Activated CD8-positive, alpha-beta T cell treated with anti-CD3 and anti-CD28 coated beads, Interleukin-2, amount 10 ng/mL, durations not matched to agents 7 days and 5 days (primary cell): ENCODE measurements at regions not wholly inside any gene's neighbourhood (a gene's known extent, or its start where the extent isn't known, plus 50 kb on each side); places are given as distances from the start of the nearest gene placed in this dataset.

ENCODE experiments used
- ATAC-seq: fragments of 150-1000 bp; cut with Tn5 transposase; one replicate; pipeline ENCODE4 v1.10.0; 2021; ENCODE audit warnings: moderate library complexity
- CTCF ChIA-PET: fragments of 350-600 bp; sonication (Branson Sonifier 250); formaldehyde crosslinking; loops from one replicate; lab custom pipeline; 2021; ENCODE audit warnings: antibody characterized with exemption; lab: Charles Lee
- POLR2A ChIA-PET: fragments of 350-600 bp; sonication (Branson Sonifier 250); formaldehyde crosslinking; loops from one replicate; lab custom pipeline; 2021; ENCODE audit warnings: antibody characterized with exemption; lab: Charles Lee
- DNase-seq: peaks from one replicate; pipeline ENCODE4 v3.0.0-alpha.2; 2020
- H3K27ac Mint-ChIP-seq: one replicate; pipeline ENCODE4 v1.8.0; 2021; ENCODE audit warnings: mild to moderate bottlenecking, mixed read lengths
- H3K27me3 Mint-ChIP-seq: one replicate; pipeline ENCODE4 v1.8.0; 2021; ENCODE audit warnings: low read depth, mixed read lengths
- H3K36me3 Mint-ChIP-seq: one replicate; pipeline ENCODE4 v1.8.0; 2021; ENCODE audit warnings: low read depth, mixed read lengths
- H3K4me1 Mint-ChIP-seq: one replicate; pipeline ENCODE4 v1.8.0; 2021; ENCODE audit warnings: low read depth, mixed read lengths
- H3K4me3 Mint-ChIP-seq: one replicate; pipeline ENCODE4 v1.8.0; 2021; ENCODE audit warnings: mild to moderate bottlenecking, mixed read lengths
- H3K9me3 Mint-ChIP-seq: one replicate; pipeline ENCODE4 v1.8.0; 2022; ENCODE audit warnings: mixed read lengths; ENCODE audit not compliant: insufficient read depth

- DNase-seq, result no peak
- H3K9me3 Mint-ChIP-seq, result no peaks in the 10 kb centered on the region
- no peak for ATAC-seq
- no peaks in the 10 kb centered on the region for H3K27me3 Mint-ChIP-seq
- no peak overlapping the region for H3K4me3 Mint-ChIP-seq
- ChIA-PET POLR2A (no interaction called here), CTCF (no interaction called here)
- no peaks in the 10 kb centered on the region for H3K4me1 Mint-ChIP-seq
- H3K36me3 Mint-ChIP-seq, result no peaks in the 10 kb centered on the region
- H3K27ac Mint-ChIP-seq, result no peak overlapping the region
Measured at GRCh38 chr5:89606939-89607534, 724.1 kb upstream of the MEF2C start.

DNA sequence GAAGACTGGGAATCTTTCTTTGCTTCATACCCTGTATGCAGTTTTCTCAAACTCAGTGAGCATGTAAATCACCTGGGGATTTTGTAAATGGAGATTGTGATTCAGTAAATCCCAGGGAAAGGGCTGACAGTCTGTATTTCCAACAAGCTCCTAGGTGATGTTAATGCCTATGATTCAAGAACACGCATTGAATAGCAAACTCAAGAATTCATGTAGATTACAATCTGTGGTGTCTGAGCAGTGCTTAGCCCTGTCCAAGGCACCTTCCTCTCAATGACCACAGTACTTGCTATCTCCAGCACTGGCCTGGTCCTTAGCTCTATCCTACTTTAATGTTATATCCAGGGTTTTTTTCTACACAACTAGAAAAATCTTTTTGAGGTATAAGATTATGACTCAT lies 721.4 kb upstream of the MEF2C start:
- Mint-ChIP-seq H3K27me3 (no peaks in the 10 kb centered on the region), H3K9me3 (no peaks in the 10 kb centered on the region), H3K4me1 (no peaks in the 10 kb centered on the region), H3K27ac (no peak overlapping the region), H3K36me3 (no peaks in the 10 kb centered on the region), H3K4me3 (no peak overlapping the region)
- DNase-seq (no peak), ATAC-seq (no peak)
- POLR2A ChIA-PET, result no interaction called here
- CTCF ChIA-PET, result no interaction called here

- ChIA-PET CTCF (no interaction called here), POLR2A (no interaction called here)
- Mint-ChIP-seq H3K4me3 (no peak overlapping the region), H3K36me3 (no peaks in the 10 kb centered on the region), H3K9me3 (no peaks in the 10 kb centered on the region), H3K4me1 (no peaks in the 10 kb centered on the region), H3K27ac (no peak overlapping the region), H3K27me3 (no peaks in the 10 kb centered on the region)
- no peak for ATAC-seq
- no peak for DNase-seq
Measured at GRCh38 chr5:89601880-89602279, 718.9 kb upstream of the MEF2C start.

DNA sequence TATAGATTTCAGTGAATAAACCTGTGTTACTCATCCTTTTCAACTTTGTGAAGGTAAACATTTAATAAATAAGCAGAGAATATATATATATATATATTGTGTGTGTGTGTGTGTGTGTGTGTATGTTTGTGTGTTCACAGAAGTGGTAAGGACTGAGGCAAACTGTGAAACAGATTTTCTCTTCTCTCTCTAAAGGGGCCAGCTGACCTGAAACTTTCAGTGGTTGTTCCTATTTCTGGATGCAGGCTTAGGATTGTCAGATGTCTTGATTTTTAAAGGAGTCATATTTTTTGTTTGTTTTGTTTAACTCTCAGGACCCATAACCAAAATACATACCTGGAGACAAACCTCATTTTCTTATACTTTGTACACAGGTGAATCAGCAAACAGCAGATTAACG lies 714.9 kb upstream of the MEF2C start:
- ATAC-seq, result no peak
- H3K9me3 Mint-ChIP-seq, result no peaks in the 10 kb centered on the region
- H3K27me3 Mint-ChIP-seq, result no peaks in the 10 kb centered on the region
- ChIA-PET POLR2A (no interaction called here), CTCF (no interaction called here)
- no peaks in the 10 kb centered on the region for H3K4me1 Mint-ChIP-seq
- no peak for DNase-seq
- no peak overlapping the region for H3K4me3 Mint-ChIP-seq
- no peaks in the 10 kb centered on the region for H3K36me3 Mint-ChIP-seq
- H3K27ac Mint-ChIP-seq, result no peak overlapping the region

DNA sequence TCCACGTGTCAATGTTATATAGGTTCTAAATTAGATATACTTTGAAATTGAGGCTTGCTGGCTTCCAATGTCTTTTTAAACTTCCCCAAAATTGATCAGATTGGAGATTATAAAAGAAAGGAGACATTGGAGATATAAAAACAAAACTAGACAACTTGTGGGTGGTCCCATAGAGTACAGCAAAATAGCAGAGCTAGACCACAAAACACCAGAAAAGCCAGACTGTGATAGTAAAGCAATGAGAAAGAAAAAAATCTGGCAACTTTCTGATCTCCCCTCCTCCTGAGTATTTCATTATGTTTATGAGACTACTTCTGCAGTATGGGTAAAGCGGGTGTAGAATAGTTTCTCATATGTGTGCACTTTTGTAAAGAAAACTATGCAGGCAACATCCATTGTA lies 713.8 kb upstream of the MEF2C start:
- ATAC-seq (no peak), DNase-seq (no peak)
- Mint-ChIP-seq H3K27me3 (no peaks in the 10 kb centered on the region), H3K36me3 (no peaks in the 10 kb centered on the region), H3K4me3 (no peak overlapping the region), H3K27ac (no peak overlapping the region), H3K4me1 (no peaks in the 10 kb centered on the region), H3K9me3 (no peaks in the 10 kb centered on the region)
- ChIA-PET POLR2A (no interaction called here), CTCF (no interaction called here)

- Mint-ChIP-seq H3K4me1 (no peaks in the 10 kb centered on the region), H3K9me3 (no peaks in the 10 kb centered on the region), H3K4me3 (no peak overlapping the region), H3K27me3 (no peaks in the 10 kb centered on the region), H3K27ac (no peak overlapping the region), H3K36me3 (no peaks in the 10 kb centered on the region)
- POLR2A ChIA-PET, result no interaction called here
- ATAC-seq, result no peak
- DNase-seq, result no peak
- CTCF ChIA-PET, result no interaction called here
Measured at GRCh38 chr5:89595056-89595455, 712.1 kb upstream of the MEF2C start.

- no peaks in the 10 kb centered on the region for H3K9me3 Mint-ChIP-seq
- DNase-seq (no peak), ATAC-seq (no peak)
- CTCF ChIA-PET, result no interaction called here
- H3K4me3 Mint-ChIP-seq, result no peak overlapping the region
- H3K36me3 Mint-ChIP-seq, result no peaks in the 10 kb centered on the region
- POLR2A ChIA-PET, result no interaction called here
- H3K27ac Mint-ChIP-seq, result no peak overlapping the region
- no peaks in the 10 kb centered on the region for H3K27me3 Mint-ChIP-seq
- no peaks in the 10 kb centered on the region for H3K4me1 Mint-ChIP-seq
Measured at GRCh38 chr5:89584339-89584956, 701.5 kb upstream of the MEF2C start.

DNA sequence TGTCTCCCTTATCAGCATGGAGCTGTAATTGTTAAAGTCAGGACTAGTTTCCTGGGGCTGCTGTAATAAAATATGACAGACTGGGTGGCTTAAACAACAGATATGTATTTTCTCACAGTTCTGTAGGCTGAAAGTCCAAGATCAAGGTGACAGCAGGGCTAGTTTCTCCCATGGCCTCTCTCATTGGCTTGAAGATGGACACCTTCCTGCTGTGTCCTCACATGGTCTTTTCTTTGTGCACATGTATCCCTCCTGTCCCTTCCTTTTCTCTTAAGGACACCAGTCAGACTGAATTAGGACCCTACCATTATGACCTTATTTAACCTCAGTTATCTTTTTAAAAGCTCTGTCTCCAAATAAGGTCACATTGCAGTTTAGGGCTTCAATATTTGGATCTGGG lies 700.5 kb upstream of the MEF2C start:
- POLR2A ChIA-PET, result no interaction called here
- no peak overlapping the region for H3K4me3 Mint-ChIP-seq
- no peak overlapping the region for H3K27ac Mint-ChIP-seq
- CTCF ChIA-PET, result no interaction called here
- DNase-seq, result no peak
- no peaks in the 10 kb centered on the region for H3K4me1 Mint-ChIP-seq
- no peaks in the 10 kb centered on the region for H3K9me3 Mint-ChIP-seq
- no peak for ATAC-seq
- H3K27me3 Mint-ChIP-seq, result no peaks in the 10 kb centered on the region
- no peaks in the 10 kb centered on the region for H3K36me3 Mint-ChIP-seq

GRCh38 chr5:89582768-89583339 lies 699.9 kb upstream of the MEF2C start:
- ChIA-PET CTCF (no interaction called here), POLR2A (no interaction called here)
- ATAC-seq (no peak), DNase-seq (no peak)
- no peak overlapping the region for H3K4me3 Mint-ChIP-seq
- no peak overlapping the region for H3K27ac Mint-ChIP-seq
- H3K27me3 Mint-ChIP-seq, result no peaks in the 10 kb centered on the region
- H3K4me1 Mint-ChIP-seq, result no peaks in the 10 kb centered on the region
- no peaks in the 10 kb centered on the region for H3K36me3 Mint-ChIP-seq
- H3K9me3 Mint-ChIP-seq, result no peaks in the 10 kb centered on the region

- no peak overlapping the region for H3K27ac Mint-ChIP-seq
- no peak for ATAC-seq
- POLR2A ChIA-PET, result no interaction called here
Measured at GRCh38 chr5:89580976-89581375, 698.0 kb upstream of the MEF2C start.

GRCh38 chr5:89575319-89575718 lies 692.3 kb upstream of the MEF2C start:
- no peak for DNase-seq
- Mint-ChIP-seq H3K9me3 (no peaks in the 10 kb centered on the region), H3K36me3 (no peaks in the 10 kb centered on the region), H3K27ac (no peak overlapping the region), H3K4me3 (no peak overlapping the region), H3K27me3 (no peaks in the 10 kb centered on the region), H3K4me1 (no peaks in the 10 kb centered on the region)
- no peak for ATAC-seq
- CTCF ChIA-PET, result no interaction called here
- POLR2A ChIA-PET, result no interaction called here

More at GRCh38 chr5:89580976-89581375, 698.0 kb upstream of the MEF2C start:
- H3K4me3 Mint-ChIP-seq, result no peak overlapping the region
- H3K4me1 Mint-ChIP-seq, result no peaks in the 10 kb centered on the region
- H3K36me3 Mint-ChIP-seq, result no peaks in the 10 kb centered on the region
- H3K27me3 Mint-ChIP-seq, result no peaks in the 10 kb centered on the region
- DNase-seq, result no peak
- CTCF ChIA-PET, result no interaction called here
- no peaks in the 10 kb centered on the region for H3K9me3 Mint-ChIP-seq

DNA sequence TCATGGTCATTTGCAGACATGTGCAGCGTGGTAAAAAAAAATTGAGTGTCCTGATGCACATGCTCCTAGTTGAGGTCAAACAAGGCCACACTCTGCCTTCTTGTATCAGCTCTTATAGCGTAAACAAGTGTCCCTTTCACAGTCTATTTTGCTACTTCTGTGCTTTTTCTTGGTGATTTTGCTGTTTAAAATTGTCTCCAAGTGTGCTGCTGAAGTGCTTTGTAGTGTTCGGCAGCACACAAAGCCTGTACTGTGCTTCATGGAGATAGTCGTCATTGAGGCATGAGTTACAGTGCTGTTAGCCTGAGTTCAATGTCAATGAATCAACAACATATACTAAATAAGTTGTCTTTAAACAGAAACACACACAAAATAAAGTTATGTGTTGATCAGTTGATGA lies 690.4 kb upstream of the MEF2C start:
- no peaks in the 10 kb centered on the region for H3K4me1 Mint-ChIP-seq
- DNase-seq (no peak), ATAC-seq (no peak)
- no peak overlapping the region for H3K4me3 Mint-ChIP-seq
- H3K27ac Mint-ChIP-seq, result no peak overlapping the region
- CTCF ChIA-PET, result no interaction called here
- no peaks in the 10 kb centered on the region for H3K9me3 Mint-ChIP-seq
- H3K36me3 Mint-ChIP-seq, result no peaks in the 10 kb centered on the region
- POLR2A ChIA-PET, result no interaction called here
- H3K27me3 Mint-ChIP-seq, result no peaks in the 10 kb centered on the region

DNA sequence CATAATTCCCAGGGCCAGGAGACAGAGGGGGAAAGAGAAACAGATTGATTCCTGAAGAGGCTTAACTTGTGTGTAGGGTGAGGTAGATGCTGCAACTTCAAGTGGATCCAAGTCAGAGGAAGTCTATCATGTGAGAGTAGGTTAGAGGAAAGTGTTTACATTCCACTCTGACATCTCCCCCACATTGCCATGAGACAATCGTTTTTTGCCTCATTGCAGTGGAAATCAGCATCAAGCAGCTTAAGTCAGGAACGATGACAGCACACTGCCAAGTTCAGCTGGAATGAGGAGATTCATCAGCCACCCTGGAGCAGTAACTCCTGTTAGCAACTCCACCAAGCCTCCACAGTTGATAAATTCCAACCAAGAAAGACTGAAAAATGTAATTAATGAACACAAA lies 689.7 kb upstream of the MEF2C start:
- no peaks in the 10 kb centered on the region for H3K9me3 Mint-ChIP-seq
- H3K4me3 Mint-ChIP-seq, result no peak overlapping the region
- H3K27me3 Mint-ChIP-seq, result no peaks in the 10 kb centered on the region
- no peak overlapping the region for H3K27ac Mint-ChIP-seq
- ChIA-PET CTCF (no interaction called here), POLR2A (no interaction called here)
- no peaks in the 10 kb centered on the region for H3K36me3 Mint-ChIP-seq
- no peak for ATAC-seq
- DNase-seq, result no peak
- H3K4me1 Mint-ChIP-seq, result no peaks in the 10 kb centered on the region
